ENCODE measurements at regions not wholly inside any gene's neighbourhood (a gene's known extent, or its start where the extent isn't known, plus 50 kb on each side); places are given as distances from the start of the nearest gene placed in this dataset.

GRCh38 chr6:125365230-125365629, 63.5 kb upstream of the HDDC2 start:
- no peak for DNase-seq (ENCODE audit: low read depth, low spot score)
- H3K27me3 ChIP-seq (ENCODE audit: insufficient read depth, insufficient read length), result peaks cover 7% of the 10 kb centered on the region
- TF ChIP-seq SUZ12 (IDR thresholded peaks at IDR 0.05; ENCODE audit: extremely low read depth, insufficient read depth, insufficient read length) (no peak), YY1 (IDR thresholded peaks at IDR 0.05; ENCODE audit: insufficient read depth, insufficient read length) (no peak), ZNF274 (IDR thresholded peaks at IDR 0.05; ENCODE audit: low read depth, low read length) (no peak)

GRCh38 chr6:125367036-125367782, 65.4 kb upstream of the HDDC2 start:
- no peaks in the 10 kb centered on the region for H3K36me3 ChIP-seq (ENCODE audit: insufficient read depth, insufficient read length, low read length)
- no peak for TF ChIP-seq YY1 (IDR thresholded peaks at IDR 0.05; ENCODE audit: insufficient read depth, insufficient read length)

More at GRCh38 chr6:125365230-125365629, 63.5 kb upstream of the HDDC2 start:
- H3K9ac ChIP-seq (ENCODE audit: insufficient read length, low read depth), result no peak overlapping the region
- no peaks in the 10 kb centered on the region for H3K36me3 ChIP-seq (ENCODE audit: insufficient read depth, insufficient read length, low read length)
- no peak overlapping the region for H3K4me3 ChIP-seq (ENCODE audit: insufficient read length, low read depth)
- no peaks in the 10 kb centered on the region for H3K9me3 ChIP-seq (ENCODE audit: insufficient read depth, low read length)
- no peaks in the 10 kb centered on the region for H3K4me1 ChIP-seq (ENCODE audit: insufficient read depth, insufficient read length)

GRCh38 chr6:125370343-125370742, 68.6 kb upstream of the HDDC2 start:
- H3K27me3 ChIP-seq (ENCODE audit: insufficient read depth, insufficient read length), result no peaks in the 10 kb centered on the region
- no peaks in the 10 kb centered on the region for H3K9me3 ChIP-seq (ENCODE audit: insufficient read depth, low read length)
- no peak overlapping the region for H3K4me3 ChIP-seq (ENCODE audit: insufficient read length, low read depth)
- H3K36me3 ChIP-seq (ENCODE audit: insufficient read depth, insufficient read length, low read length), result no peaks in the 10 kb centered on the region
- no peak overlapping the region for H3K9ac ChIP-seq (ENCODE audit: insufficient read length, low read depth)
- no peak for TF ChIP-seq SUZ12 (IDR thresholded peaks at IDR 0.05; ENCODE audit: extremely low read depth, insufficient read depth, insufficient read length)
- DNase-seq (ENCODE audit: low read depth, low spot score), result no peak
- no peaks in the 10 kb centered on the region for H3K4me1 ChIP-seq (ENCODE audit: insufficient read depth, insufficient read length)

More at GRCh38 chr6:125367036-125367782, 65.4 kb upstream of the HDDC2 start:
- Histone ChIP-seq H3K4me3 (ENCODE audit: insufficient read length, low read depth) (no peak overlapping the region), H3K27me3 (ENCODE audit: insufficient read depth, insufficient read length) (peaks cover 7% of the 10 kb centered on the region), H3K9ac (ENCODE audit: insufficient read length, low read depth) (no peak overlapping the region), H3K9me3 (ENCODE audit: insufficient read depth, low read length) (no peaks in the 10 kb centered on the region), H3K4me1 (ENCODE audit: insufficient read depth, insufficient read length) (no peaks in the 10 kb centered on the region)
- no peak for DNase-seq (ENCODE audit: low read depth, low spot score)

GRCh38 chr6:125375013-125375412, 73.2 kb upstream of the HDDC2 start:
- no peaks in the 10 kb centered on the region for H3K27me3 ChIP-seq (ENCODE audit: insufficient read depth, insufficient read length)
- no peak for DNase-seq (ENCODE audit: low read depth, low spot score)
- H3K4me1 ChIP-seq (ENCODE audit: insufficient read depth, insufficient read length), result no peaks in the 10 kb centered on the region
- no peak overlapping the region for H3K9ac ChIP-seq (ENCODE audit: insufficient read length, low read depth)
- H3K36me3 ChIP-seq (ENCODE audit: insufficient read depth, insufficient read length, low read length), result no peaks in the 10 kb centered on the region
- no peak for TF ChIP-seq SUZ12 (IDR thresholded peaks at IDR 0.05; ENCODE audit: extremely low read depth, insufficient read depth, insufficient read length)
- TF ChIP-seq YY1 (IDR thresholded peaks at IDR 0.05; ENCODE audit: insufficient read depth, insufficient read length), result no peak
- TF ChIP-seq ZNF274 (IDR thresholded peaks at IDR 0.05; ENCODE audit: low read depth, low read length), result no peak
- H3K4me3 ChIP-seq (ENCODE audit: insufficient read length, low read depth), result no peak overlapping the region
- no peaks in the 10 kb centered on the region for H3K9me3 ChIP-seq (ENCODE audit: insufficient read depth, low read length)

GRCh38 chr6:125375821-125376220, 74.1 kb upstream of the HDDC2 start:
- TF ChIP-seq ZNF274 (IDR thresholded peaks at IDR 0.05; ENCODE audit: low read depth, low read length) (no peak), SUZ12 (IDR thresholded peaks at IDR 0.05; ENCODE audit: extremely low read depth, insufficient read depth, insufficient read length) (no peak), YY1 (IDR thresholded peaks at IDR 0.05; ENCODE audit: insufficient read depth, insufficient read length) (no peak)
- no peaks in the 10 kb centered on the region for H3K4me1 ChIP-seq (ENCODE audit: insufficient read depth, insufficient read length)
- no peaks in the 10 kb centered on the region for H3K36me3 ChIP-seq (ENCODE audit: insufficient read depth, insufficient read length, low read length)
- H3K27me3 ChIP-seq (ENCODE audit: insufficient read depth, insufficient read length), result no peaks in the 10 kb centered on the region
- no peak overlapping the region for H3K9ac ChIP-seq (ENCODE audit: insufficient read length, low read depth)
- no peaks in the 10 kb centered on the region for H3K9me3 ChIP-seq (ENCODE audit: insufficient read depth, low read length)
- no peak for DNase-seq (ENCODE audit: low read depth, low spot score)
- no peak overlapping the region for H3K4me3 ChIP-seq (ENCODE audit: insufficient read length, low read depth)

- no peaks in the 10 kb centered on the region for H3K4me1 ChIP-seq (ENCODE audit: insufficient read depth, insufficient read length)
- no peak for TF ChIP-seq ZNF274 (IDR thresholded peaks at IDR 0.05; ENCODE audit: low read depth, low read length)
- no peak for TF ChIP-seq SUZ12 (IDR thresholded peaks at IDR 0.05; ENCODE audit: extremely low read depth, insufficient read depth, insufficient read length)
- TF ChIP-seq YY1 (IDR thresholded peaks at IDR 0.05; ENCODE audit: insufficient read depth, insufficient read length), result no peak
- no peak for DNase-seq (ENCODE audit: low read depth, low spot score)
- H3K27me3 ChIP-seq (ENCODE audit: insufficient read depth, insufficient read length), result no peaks in the 10 kb centered on the region
- no peak overlapping the region for H3K4me3 ChIP-seq (ENCODE audit: insufficient read length, low read depth)
- no peaks in the 10 kb centered on the region for H3K36me3 ChIP-seq (ENCODE audit: insufficient read depth, insufficient read length, low read length)
- no peaks in the 10 kb centered on the region for H3K9me3 ChIP-seq (ENCODE audit: insufficient read depth, low read length)
- no peak overlapping the region for H3K9ac ChIP-seq (ENCODE audit: insufficient read length, low read depth)
These were observed 75.9 kb upstream of the HDDC2 start for GRCh38 chr6:125377621-125378020.

- Histone ChIP-seq H3K4me3 (ENCODE audit: insufficient read length, low read depth) (no peak overlapping the region), H3K27me3 (ENCODE audit: insufficient read depth, insufficient read length) (no peaks in the 10 kb centered on the region), H3K4me1 (ENCODE audit: insufficient read depth, insufficient read length) (no peaks in the 10 kb centered on the region), H3K9ac (ENCODE audit: insufficient read length, low read depth) (no peak overlapping the region), H3K9me3 (ENCODE audit: insufficient read depth, low read length) (no peaks in the 10 kb centered on the region), H3K36me3 (ENCODE audit: insufficient read depth, insufficient read length, low read length) (no peaks in the 10 kb centered on the region)
- no peak for TF ChIP-seq YY1 (IDR thresholded peaks at IDR 0.05; ENCODE audit: insufficient read depth, insufficient read length)
- TF ChIP-seq SUZ12 (IDR thresholded peaks at IDR 0.05; ENCODE audit: extremely low read depth, insufficient read depth, insufficient read length), result no peak
- no peak for TF ChIP-seq ZNF274 (IDR thresholded peaks at IDR 0.05; ENCODE audit: low read depth, low read length)
- DNase-seq (ENCODE audit: low read depth, low spot score), result no peak
These were observed 77.4 kb upstream of the HDDC2 start for GRCh38 chr6:125379174-125379573.

Measured in NT2/D1 (cell line).